Activated CD4-positive, alpha-beta T cell treated with anti-CD3 and anti-CD28 coated beads, Interleukin-2, amount 10 ng/mL, durations not matched to agents 24 days and 14 days (primary cell): ENCODE measurements at regions not wholly inside any gene's neighbourhood (a gene's known extent, or its start where the extent isn't known, plus 50 kb on each side); places are given as distances from the start of the nearest gene placed in this dataset.

Source experiments
- DNase-seq: peaks from one replicate; pipeline ENCODE4 v3.0.0; 2022
- H3K27ac Mint-ChIP-seq: one replicate; pipeline ENCODE4 v1.8.0; 2022; ENCODE audit warnings: mild to moderate bottlenecking, mixed read lengths
- H3K27me3 Mint-ChIP-seq: one replicate; pipeline ENCODE4 v1.8.0; 2022; ENCODE audit warnings: mixed read lengths
- H3K36me3 Mint-ChIP-seq: one replicate; pipeline ENCODE4 v1.8.0; 2022; ENCODE audit warnings: low read depth, mild to moderate bottlenecking, mixed read lengths
- H3K4me1 Mint-ChIP-seq: one replicate; pipeline ENCODE4 v1.8.0; 2021; ENCODE audit warnings: mixed read lengths
- H3K4me3 Mint-ChIP-seq: one replicate; pipeline ENCODE4 v1.8.0; 2022; ENCODE audit warnings: mild to moderate bottlenecking, moderate library complexity, mixed read lengths
- H3K9me3 Mint-ChIP-seq: one replicate; pipeline ENCODE4 v1.8.0; 2021; ENCODE audit warnings: mixed read lengths
- intact Hi-C: fragments of 100-400 bp; cut with micrococcal nuclease; formaldehyde crosslinking; loops from one replicate; pipeline ENCODE4 v1.15.1; 2023

GRCh38 chr7:144960763-144961162 lies 124.9 kb upstream of the TPK1 start:
- H3K36me3 Mint-ChIP-seq = no peaks in the 10 kb centered on the region
- intact Hi-C loops = no loop called here
- no peak overlapping the region for H3K27ac Mint-ChIP-seq

GRCh38 chr7:144957998-144958397 lies 122.1 kb upstream of the TPK1 start:
- H3K4me3 Mint-ChIP-seq = no peak overlapping the region
- no peaks in the 10 kb centered on the region for H3K36me3 Mint-ChIP-seq
- no peaks in the 10 kb centered on the region for H3K27me3 Mint-ChIP-seq
- intact Hi-C loops = no loop called here
- peaks cover 4% of the 10 kb centered on the region for H3K9me3 Mint-ChIP-seq
- H3K4me1 Mint-ChIP-seq = no peaks in the 10 kb centered on the region
- no peak for DNase-seq
- H3K27ac Mint-ChIP-seq = no peak overlapping the region

More at GRCh38 chr7:144960763-144961162, 124.9 kb upstream of the TPK1 start:
- H3K27me3 Mint-ChIP-seq = no peaks in the 10 kb centered on the region
- DNase-seq = no peak
- H3K4me1 Mint-ChIP-seq = no peaks in the 10 kb centered on the region
- peaks cover 3% of the 10 kb centered on the region for H3K9me3 Mint-ChIP-seq
- no peak overlapping the region for H3K4me3 Mint-ChIP-seq

GRCh38 chr7:144955422-144955821 lies 119.6 kb upstream of the TPK1 start:
- Mint-ChIP-seq H3K4me3 (no peak overlapping the region), H3K27ac (no peak overlapping the region), H3K36me3 (no peaks in the 10 kb centered on the region), H3K9me3 (peaks cover 4% of the 10 kb centered on the region), H3K27me3 (no peaks in the 10 kb centered on the region), H3K4me1 (no peaks in the 10 kb centered on the region)
- intact Hi-C loops = no loop called here
- no peak for DNase-seq

GRCh38 chr7:144941127-144941526 lies 105.3 kb upstream of the TPK1 start:
- H3K4me1 Mint-ChIP-seq = no peaks in the 10 kb centered on the region
- H3K36me3 Mint-ChIP-seq = no peaks in the 10 kb centered on the region
- H3K4me3 Mint-ChIP-seq = no peak overlapping the region
- H3K9me3 Mint-ChIP-seq = no peaks in the 10 kb centered on the region
- H3K27ac Mint-ChIP-seq = no peak overlapping the region
- H3K27me3 Mint-ChIP-seq = no peaks in the 10 kb centered on the region
- no peak for DNase-seq
- intact Hi-C loops = no loop called here

- Mint-ChIP-seq H3K9me3 (no peaks in the 10 kb centered on the region), H3K27ac (no peak overlapping the region), H3K4me1 (no peaks in the 10 kb centered on the region), H3K27me3 (no peaks in the 10 kb centered on the region), H3K4me3 (no peak overlapping the region), H3K36me3 (no peaks in the 10 kb centered on the region)
- DNase-seq = no peak
- intact Hi-C loops = no loop called here
Observed at GRCh38 chr7:144937199-144937598, 101.3 kb upstream of the TPK1 start.

GRCh38 chr7:144936314-144936713 lies 100.5 kb upstream of the TPK1 start:
- H3K4me1 Mint-ChIP-seq = no peaks in the 10 kb centered on the region
- H3K9me3 Mint-ChIP-seq = no peaks in the 10 kb centered on the region
- no peak overlapping the region for H3K4me3 Mint-ChIP-seq
- intact Hi-C loops = no loop called here
- H3K27me3 Mint-ChIP-seq = no peaks in the 10 kb centered on the region
- no peak for DNase-seq
- H3K36me3 Mint-ChIP-seq = no peaks in the 10 kb centered on the region
- no peak overlapping the region for H3K27ac Mint-ChIP-seq

GRCh38 chr7:144910411-144910810 lies 74.6 kb upstream of the TPK1 start:
- H3K4me1 Mint-ChIP-seq = peaks cover 8% of the 10 kb centered on the region
- no peak overlapping the region for H3K27ac Mint-ChIP-seq
- no peak overlapping the region for H3K4me3 Mint-ChIP-seq
- no peak for DNase-seq
- intact Hi-C loops = no loop called here
- H3K9me3 Mint-ChIP-seq = no peaks in the 10 kb centered on the region
- no peaks in the 10 kb centered on the region for H3K36me3 Mint-ChIP-seq
- H3K27me3 Mint-ChIP-seq = no peaks in the 10 kb centered on the region

- Mint-ChIP-seq H3K4me3 (no peak overlapping the region), H3K27ac (no peak overlapping the region), H3K36me3 (no peaks in the 10 kb centered on the region), H3K9me3 (no peaks in the 10 kb centered on the region), H3K27me3 (no peaks in the 10 kb centered on the region), H3K4me1 (peaks cover 8% of the 10 kb centered on the region)
- intact Hi-C loops = no loop called here
- DNase-seq = no peak
Observed at GRCh38 chr7:144908943-144909556, 73.2 kb upstream of the TPK1 start.

GRCh38 chr7:144908324-144908723 lies 72.5 kb upstream of the TPK1 start:
- H3K4me3 Mint-ChIP-seq = no peak overlapping the region
- no peaks in the 10 kb centered on the region for H3K9me3 Mint-ChIP-seq
- H3K36me3 Mint-ChIP-seq = no peaks in the 10 kb centered on the region
- DNase-seq = no peak
- intact Hi-C loops = no loop called here
- H3K4me1 Mint-ChIP-seq = peaks cover 8% of the 10 kb centered on the region
- no peaks in the 10 kb centered on the region for H3K27me3 Mint-ChIP-seq
- H3K27ac Mint-ChIP-seq = no peak overlapping the region

GRCh38 chr7:144907577-144907976 lies 71.7 kb upstream of the TPK1 start:
- DNase-seq = no peak
- Mint-ChIP-seq H3K4me1 (peaks cover 8% of the 10 kb centered on the region), H3K27me3 (no peaks in the 10 kb centered on the region), H3K4me3 (no peak overlapping the region), H3K36me3 (no peaks in the 10 kb centered on the region), H3K9me3 (no peaks in the 10 kb centered on the region), H3K27ac (no peak overlapping the region)
- intact Hi-C loops = no loop called here

GRCh38 chr7:144903201-144903600 lies 67.3 kb upstream of the TPK1 start:
- intact Hi-C loops = no loop called here
- Mint-ChIP-seq H3K27ac (no peak overlapping the region), H3K36me3 (no peaks in the 10 kb centered on the region), H3K4me3 (no peak overlapping the region), H3K9me3 (no peaks in the 10 kb centered on the region), H3K27me3 (peaks cover 2% of the 10 kb centered on the region), H3K4me1 (peaks cover 5% of the 10 kb centered on the region)
- DNase-seq = no peak

GRCh38 chr7:144892761-144893160 lies 56.9 kb upstream of the TPK1 start:
- H3K27ac Mint-ChIP-seq = no peak overlapping the region
- H3K36me3 Mint-ChIP-seq = no peaks in the 10 kb centered on the region
- no peak overlapping the region for H3K4me3 Mint-ChIP-seq
- H3K4me1 Mint-ChIP-seq = no peaks in the 10 kb centered on the region
- H3K27me3 Mint-ChIP-seq = peaks cover 4% of the 10 kb centered on the region
- DNase-seq = no peak
- H3K9me3 Mint-ChIP-seq = no peaks in the 10 kb centered on the region
- intact Hi-C loops = no loop called here
